ENCODE measurements at regions not wholly inside any gene's neighbourhood (a gene's known extent, or its start where the extent isn't known, plus 50 kb on each side); places are given as distances from the start of the nearest gene placed in this dataset.

- Histone ChIP-seq H3K27ac (ENCODE audit: low read length) (no peak overlapping the region), H3K4me3 (ENCODE audit: low read length) (no peak overlapping the region), H3K4me1 (ENCODE audit: low read length) (no peaks in the 10 kb centered on the region), H3K4me2 (ENCODE audit: low read length) (no peak overlapping the region), H2AFZ (ENCODE audit: low read depth, low read length) (no peak overlapping the region), H3K79me2 (ENCODE audit: low read length) (no peaks in the 10 kb centered on the region), H3K9me3 (ENCODE audit: insufficient read depth, low read length) (no peaks in the 10 kb centered on the region), H4K20me1 (ENCODE audit: insufficient read depth, low read length) (no peaks in the 10 kb centered on the region), H3K36me3 (replicated peaks; ENCODE audit: low read depth, low read length) (no peaks in the 10 kb centered on the region), H3K27me3 (ENCODE audit: low read depth, low read length) (no peaks in the 10 kb centered on the region), H3K9ac (ENCODE audit: low read length) (no peak overlapping the region)
- TF ChIP-seq EZH2phosphoT487 (IDR thresholded peaks at IDR 0.05; ENCODE audit: low read depth) = no peak
- TF ChIP-seq, protein P1, sequence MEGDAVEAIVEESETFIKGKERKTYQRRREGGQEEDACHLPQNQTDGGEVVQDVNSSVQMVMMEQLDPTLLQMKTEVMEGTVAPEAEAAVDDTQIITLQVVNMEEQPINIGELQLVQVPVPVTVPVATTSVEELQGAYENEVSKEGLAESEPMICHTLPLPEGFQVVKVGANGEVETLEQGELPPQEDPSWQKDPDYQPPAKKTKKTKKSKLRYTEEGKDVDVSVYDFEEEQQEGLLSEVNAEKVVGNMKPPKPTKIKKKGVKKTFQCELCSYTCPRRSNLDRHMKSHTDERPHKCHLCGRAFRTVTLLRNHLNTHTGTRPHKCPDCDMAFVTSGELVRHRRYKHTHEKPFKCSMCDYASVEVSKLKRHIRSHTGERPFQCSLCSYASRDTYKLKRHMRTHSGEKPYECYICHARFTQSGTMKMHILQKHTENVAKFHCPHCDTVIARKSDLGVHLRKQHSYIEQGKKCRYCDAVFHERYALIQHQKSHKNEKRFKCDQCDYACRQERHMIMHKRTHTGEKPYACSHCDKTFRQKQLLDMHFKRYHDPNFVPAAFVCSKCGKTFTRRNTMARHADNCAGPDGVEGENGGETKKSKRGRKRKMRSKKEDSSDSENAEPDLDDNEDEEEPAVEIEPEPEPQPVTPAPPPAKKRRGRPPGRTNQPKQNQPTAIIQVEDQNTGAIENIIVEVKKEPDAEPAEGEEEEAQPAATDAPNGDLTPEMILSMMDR (IDR thresholded peaks at IDR 0.05; ENCODE audit: low read depth, low read length) = no peak
These were observed 192.7 kb upstream of the TFAP2D start for GRCh38 chr6:50520326-50521266.

DNA sequence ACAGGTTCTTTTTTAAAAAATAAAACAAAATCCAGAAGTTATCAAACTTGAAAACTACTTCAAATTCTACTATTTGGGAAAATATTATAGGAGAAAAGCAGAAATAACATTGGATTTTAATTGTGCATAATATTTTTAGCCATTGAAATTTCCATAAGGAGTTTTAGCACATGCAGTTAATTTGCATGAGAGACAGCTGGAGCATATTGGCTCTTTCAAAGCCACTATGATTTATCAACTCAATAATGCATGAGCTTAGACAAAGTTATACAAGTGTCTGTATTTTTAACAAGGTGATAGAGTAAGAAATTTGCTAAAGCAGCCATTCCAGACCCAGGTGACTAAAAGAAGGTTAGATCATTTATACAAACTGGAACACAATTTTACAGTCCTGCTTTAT is 189.0 kb upstream of the TFAP2D start:
- no peak for TF ChIP-seq EZH2phosphoT487 (IDR thresholded peaks at IDR 0.05; ENCODE audit: low read depth)
- Histone ChIP-seq H3K4me2 (ENCODE audit: low read length) (no peak overlapping the region), H4K20me1 (ENCODE audit: insufficient read depth, low read length) (no peaks in the 10 kb centered on the region), H2AFZ (ENCODE audit: low read depth, low read length) (no peak overlapping the region), H3K9ac (ENCODE audit: low read length) (no peak overlapping the region), H3K79me2 (ENCODE audit: low read length) (no peaks in the 10 kb centered on the region), H3K36me3 (replicated peaks; ENCODE audit: low read depth, low read length) (no peaks in the 10 kb centered on the region), H3K4me1 (ENCODE audit: low read length) (no peaks in the 10 kb centered on the region), H3K9me3 (ENCODE audit: insufficient read depth, low read length) (no peaks in the 10 kb centered on the region), H3K4me3 (ENCODE audit: low read length) (no peak overlapping the region), H3K27ac (ENCODE audit: low read length) (no peak overlapping the region), H3K27me3 (ENCODE audit: low read depth, low read length) (no peaks in the 10 kb centered on the region)

GRCh38 chr6:50527985-50528384 is 185.3 kb upstream of the TFAP2D start:
- H3K36me3 ChIP-seq (replicated peaks; ENCODE audit: low read depth, low read length) = no peaks in the 10 kb centered on the region
- no peak overlapping the region for H3K9ac ChIP-seq (ENCODE audit: low read length)
- no peak overlapping the region for H3K4me3 ChIP-seq (ENCODE audit: low read length)
- H3K27ac ChIP-seq (ENCODE audit: low read length) = no peak overlapping the region
- H3K27me3 ChIP-seq (ENCODE audit: low read depth, low read length) = no peaks in the 10 kb centered on the region
- H3K4me2 ChIP-seq (ENCODE audit: low read length) = no peak overlapping the region
- no peak for TF ChIP-seq EZH2phosphoT487 (IDR thresholded peaks at IDR 0.05; ENCODE audit: low read depth)
- TF ChIP-seq, protein P1 (IDR thresholded peaks at IDR 0.05; ENCODE audit: low read depth, low read length) = no peak
- no peaks in the 10 kb centered on the region for H3K9me3 ChIP-seq (ENCODE audit: insufficient read depth, low read length)
- no peaks in the 10 kb centered on the region for H3K4me1 ChIP-seq (ENCODE audit: low read length)
- no peaks in the 10 kb centered on the region for H4K20me1 ChIP-seq (ENCODE audit: insufficient read depth, low read length)
- no peaks in the 10 kb centered on the region for H3K79me2 ChIP-seq (ENCODE audit: low read length)
- no peak overlapping the region for H2AFZ ChIP-seq (ENCODE audit: low read depth, low read length)

GRCh38 chr6:50539447-50539846 is 173.9 kb upstream of the TFAP2D start:
- no peak overlapping the region for H3K4me3 ChIP-seq (ENCODE audit: low read length)
- no peaks in the 10 kb centered on the region for H3K9me3 ChIP-seq (ENCODE audit: insufficient read depth, low read length)
- no peak overlapping the region for H2AFZ ChIP-seq (ENCODE audit: low read depth, low read length)
- no peaks in the 10 kb centered on the region for H3K27me3 ChIP-seq (ENCODE audit: low read depth, low read length)
- no peaks in the 10 kb centered on the region for H3K79me2 ChIP-seq (ENCODE audit: low read length)
- no peak overlapping the region for H3K9ac ChIP-seq (ENCODE audit: low read length)
- H3K27ac ChIP-seq (ENCODE audit: low read length) = no peak overlapping the region
- TF ChIP-seq EZH2phosphoT487 (IDR thresholded peaks at IDR 0.05; ENCODE audit: low read depth) = no peak
- TF ChIP-seq, protein P1 (IDR thresholded peaks at IDR 0.05; ENCODE audit: low read depth, low read length) = no peak
- no peaks in the 10 kb centered on the region for H3K36me3 ChIP-seq (replicated peaks; ENCODE audit: low read depth, low read length)
- H4K20me1 ChIP-seq (ENCODE audit: insufficient read depth, low read length) = no peaks in the 10 kb centered on the region
- H3K4me2 ChIP-seq (ENCODE audit: low read length) = no peak overlapping the region
- H3K4me1 ChIP-seq (ENCODE audit: low read length) = no peaks in the 10 kb centered on the region
